HG02588 (cell line): ENCODE measurements at regions not wholly inside any gene's neighbourhood (a gene's known extent, or its start where the extent isn't known, plus 50 kb on each side); places are given as distances from the start of the nearest gene placed in this dataset.
"Not testable (repeated sequence)": the region's sequence is repeated elsewhere in the genome, so short reads cannot be mapped to it uniquely, and the experiment has no call there.

Experiments used
- ATAC-seq: cut with Tn5 transposase; IDR thresholded peaks from one replicate; pipeline ENCODE4 v1.9.1; 2021; ENCODE audit warnings: mild to moderate bottlenecking, moderate library complexity; ENCODE audit not compliant: unreplicated experiment

GRCh38 chr3:106294121-106294520 is 425.3 kb upstream of the CBLB start:
- ATAC-seq, result no peak

- ATAC-seq, result no peak
These were observed 427.2 kb upstream of the CBLB start for GRCh38 chr3:106296062-106296461.

GRCh38 chr3:106299300-106300098 is 430.7 kb upstream of the CBLB start:
- peak; percentile 57 for ATAC-seq

DNA sequence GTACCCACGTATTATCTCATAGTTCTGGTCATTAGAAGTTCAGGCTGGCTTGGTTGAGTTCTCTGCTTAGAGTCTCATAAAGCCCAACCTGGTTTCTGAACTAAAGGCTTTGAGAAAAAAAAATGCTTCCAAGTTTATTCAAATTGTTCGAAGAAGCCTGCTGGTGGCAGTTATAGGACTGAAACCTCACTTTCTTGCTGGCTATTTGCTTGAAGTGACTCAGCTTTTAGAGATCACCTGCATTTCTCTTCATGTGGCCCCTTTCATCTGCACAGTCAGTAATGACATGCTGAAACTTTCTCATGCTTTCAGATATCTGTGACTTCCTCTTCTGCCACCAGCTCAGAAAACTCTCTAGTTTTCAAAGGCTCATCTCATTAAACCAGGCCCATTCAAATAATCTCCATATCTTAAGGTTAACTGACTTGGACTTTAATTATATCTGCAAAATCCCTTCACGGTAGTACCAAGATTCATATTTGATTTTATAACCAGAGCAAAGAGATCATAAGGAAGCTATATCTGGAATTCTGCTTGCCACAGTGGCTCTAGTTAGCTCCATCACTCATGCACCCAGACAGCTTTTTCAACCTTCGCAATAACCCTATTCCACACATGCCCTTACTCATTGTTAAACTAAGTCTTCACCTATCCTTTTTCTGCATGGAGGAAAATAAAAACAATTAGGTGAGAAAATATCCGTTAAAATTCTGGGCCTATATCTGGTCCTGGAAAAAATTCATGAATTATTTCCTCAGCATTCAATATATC is 433.8 kb upstream of the CBLB start:
- peak; percentile 88 for ATAC-seq

- no peak for ATAC-seq
These were observed 435.0 kb upstream of the CBLB start for GRCh38 chr3:106303766-106304165.

GRCh38 chr3:106305127-106305526 is 436.3 kb upstream of the CBLB start:
- ATAC-seq, result no peak

GRCh38 chr3:106305882-106306435 is 437.1 kb upstream of the CBLB start:
- no peak for ATAC-seq

- no peak for ATAC-seq
These were observed 440.5 kb upstream of the CBLB start for GRCh38 chr3:106309274-106309673.

GRCh38 chr3:106309798-106310197 is 441.0 kb upstream of the CBLB start:
- not testable (repeated sequence) for ATAC-seq

GRCh38 chr3:106317141-106318055 is 448.6 kb upstream of the CBLB start:
- no peak for ATAC-seq

GRCh38 chr3:106321438-106321837 is 452.6 kb upstream of the CBLB start:
- ATAC-seq, result not testable (repeated sequence)

DNA sequence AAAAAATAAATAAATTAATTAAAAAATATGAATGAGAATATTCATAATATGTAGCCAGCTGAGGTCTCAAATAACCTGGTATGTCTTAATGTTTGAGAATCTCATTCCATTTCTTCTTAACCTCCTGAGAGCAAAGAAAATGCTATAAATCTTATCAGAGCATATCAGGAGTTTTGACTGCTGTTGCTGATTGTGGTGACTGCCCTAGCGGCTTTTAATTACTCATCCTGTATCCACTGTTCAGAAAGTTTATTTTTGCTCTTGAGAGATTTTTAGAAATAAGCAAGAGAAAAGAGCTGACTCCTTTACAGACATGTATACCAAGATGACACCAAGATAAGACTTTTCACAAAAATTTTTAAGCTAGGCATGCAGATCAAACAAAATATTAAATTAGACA is 454.8 kb upstream of the CBLB start:
- ATAC-seq, result no peak

GRCh38 chr3:106326941-106327695 is 458.3 kb upstream of the CBLB start:
- no peak for ATAC-seq

GRCh38 chr3:106327696-106328025 is 458.8 kb upstream of the CBLB start:
- no peak for ATAC-seq

- ATAC-seq, result no peak
These were observed 459.4 kb upstream of the CBLB start for GRCh38 chr3:106328224-106328623.

DNA sequence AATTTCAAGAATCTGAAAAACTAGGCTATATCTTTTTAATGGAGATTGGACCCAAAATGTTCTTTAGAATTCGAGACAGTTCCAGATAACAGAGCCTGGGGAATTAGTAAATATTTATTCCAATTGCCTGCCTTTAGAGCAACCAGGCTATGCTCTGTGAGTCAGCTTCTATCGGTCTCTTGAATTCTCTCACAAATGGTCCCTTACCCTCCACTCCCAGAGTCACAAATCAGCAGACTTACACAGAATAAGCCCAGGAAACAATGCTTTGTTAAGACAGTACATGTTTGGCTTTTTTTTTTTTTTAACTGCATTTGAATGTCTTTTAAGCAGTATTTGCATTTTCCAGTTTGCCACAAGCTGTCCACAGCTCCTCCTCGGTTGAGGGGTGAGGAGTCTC is 460.7 kb upstream of the CBLB start:
- no peak for ATAC-seq

DNA sequence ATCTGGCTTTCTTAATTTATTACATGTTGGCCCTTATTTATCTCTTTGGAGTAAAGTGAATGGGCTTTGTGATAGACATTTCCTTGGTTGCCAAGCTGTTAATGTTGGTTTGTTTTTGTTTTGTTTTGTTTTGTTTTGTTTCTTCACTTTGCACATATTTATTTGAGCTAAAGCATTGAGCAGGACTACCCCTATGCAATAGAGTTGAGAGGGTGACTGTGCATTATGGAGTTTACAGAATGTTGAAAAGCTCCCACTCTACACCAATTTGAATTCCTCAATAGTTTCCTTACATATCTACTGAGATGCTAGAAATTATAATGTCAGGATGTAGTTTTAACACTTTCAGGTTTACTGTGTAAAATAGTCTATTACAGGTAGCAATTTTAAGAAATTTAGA is 462.8 kb upstream of the CBLB start:
- ATAC-seq, result no peak

DNA sequence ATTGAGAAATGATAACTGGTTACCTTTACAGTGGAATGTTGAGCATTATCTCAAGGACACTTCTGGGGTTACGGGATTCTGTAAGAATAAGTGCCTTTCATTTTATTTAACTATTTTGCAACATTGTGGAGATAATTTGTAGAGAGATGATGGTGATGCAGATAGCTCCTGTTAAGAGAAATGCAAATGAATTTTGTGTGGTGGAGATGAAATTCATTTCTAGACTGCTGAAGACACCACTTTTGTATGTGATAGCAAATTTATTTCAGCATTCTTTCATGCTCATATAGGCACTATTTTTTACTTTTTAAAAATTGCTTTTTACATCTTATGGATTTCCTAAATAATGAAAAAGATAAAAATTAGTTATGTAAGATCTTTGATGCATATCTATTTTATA is 463.3 kb upstream of the CBLB start:
- no peak for ATAC-seq

DNA sequence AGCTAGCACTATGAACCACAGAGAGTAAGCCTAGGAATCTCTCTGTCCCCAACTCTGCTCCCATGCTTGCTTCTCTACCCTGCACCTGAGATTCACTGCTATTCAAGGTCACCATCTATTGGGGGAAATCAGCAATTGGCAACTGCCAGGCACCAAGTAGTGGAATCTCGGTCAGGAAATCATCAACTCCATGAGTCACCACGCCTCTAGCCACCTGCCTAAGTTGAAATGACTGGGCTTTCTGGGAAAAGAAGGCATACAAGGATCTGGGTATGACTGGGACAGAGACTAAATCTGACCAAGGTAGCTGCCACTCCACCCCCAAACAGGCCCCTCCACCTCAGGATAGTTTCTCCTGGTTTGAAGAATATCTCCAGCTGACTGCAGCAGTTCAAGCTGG is 464.1 kb upstream of the CBLB start:
- peak; percentile 46 for ATAC-seq

DNA sequence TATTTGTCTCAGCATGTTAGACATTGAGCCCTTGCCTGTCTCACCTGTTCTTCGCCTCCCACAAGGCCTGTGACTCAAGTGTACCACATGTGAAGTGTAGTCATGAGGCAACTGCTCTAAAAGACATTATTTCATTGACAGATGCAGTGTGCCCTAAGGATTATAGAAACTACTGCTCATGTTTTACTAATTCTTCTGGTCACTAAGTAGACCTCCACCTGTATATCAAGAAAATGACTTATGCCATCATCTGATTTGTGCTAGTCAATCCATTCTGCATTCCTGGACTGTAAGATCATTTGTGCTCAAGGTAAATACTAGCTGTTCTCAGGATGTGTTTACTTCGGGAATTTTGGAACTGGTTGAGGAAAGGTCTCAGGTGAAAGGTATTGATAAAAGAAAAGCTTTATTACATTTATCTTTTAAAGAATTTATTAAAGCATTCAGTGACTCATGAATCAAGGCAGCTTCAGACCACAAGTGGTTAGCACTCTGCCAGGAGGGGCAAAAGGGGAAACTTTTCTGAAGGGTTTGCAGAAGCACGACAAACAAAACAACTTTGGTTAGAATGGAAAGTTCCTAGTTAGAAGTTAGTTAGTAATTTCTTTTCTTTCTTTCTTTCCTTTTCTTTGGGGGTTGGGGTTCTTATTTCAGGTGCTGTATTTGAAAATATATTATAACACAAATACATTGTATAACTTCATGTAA is 465.3 kb upstream of the CBLB start:
- peak; percentile 62 for ATAC-seq
